ENCODE measurements at regions not wholly inside any gene's neighbourhood (a gene's known extent, or its start where the extent isn't known, plus 50 kb on each side); places are given as distances from the start of the nearest gene placed in this dataset.
"Not testable (repeated sequence)": the region's sequence is repeated elsewhere in the genome, so short reads cannot be mapped to it uniquely, and the experiment has no call there.

- DNase-seq (ENCODE audit: low spot score): no peak
Observed at GRCh38 chr6:14874975-14875480, 370.8 kb upstream of the JARID2 start.

GRCh38 chr6:14875481-14876063 lies 370.3 kb upstream of the JARID2 start:
- DNase-seq (ENCODE audit: low spot score): no peak

GRCh38 chr6:14876778-14877613 lies 368.9 kb upstream of the JARID2 start:
- peak; percentile 68 for DNase-seq (ENCODE audit: low spot score)

- DNase-seq (ENCODE audit: low spot score): no peak
Observed at GRCh38 chr6:14877758-14878157, 368.1 kb upstream of the JARID2 start.

- no peak for DNase-seq (ENCODE audit: low spot score)
Observed at GRCh38 chr6:14880052-14880451, 365.8 kb upstream of the JARID2 start.

- DNase-seq (ENCODE audit: low spot score): no peak
Observed at GRCh38 chr6:14880677-14881076, 365.2 kb upstream of the JARID2 start.

- peak; percentile 59 for DNase-seq (ENCODE audit: low spot score)
Observed at GRCh38 chr6:14881398-14881797, 364.5 kb upstream of the JARID2 start.

GRCh38 chr6:14882394-14883026 lies 363.4 kb upstream of the JARID2 start:
- DNase-seq (ENCODE audit: low spot score): no peak

- DNase-seq (ENCODE audit: low spot score): no peak
Observed at GRCh38 chr6:14883921-14884320, 361.9 kb upstream of the JARID2 start.

GRCh38 chr6:14885498-14885897 lies 360.4 kb upstream of the JARID2 start:
- no peak for DNase-seq (ENCODE audit: low spot score)

- DNase-seq (ENCODE audit: low spot score): no peak
Observed at GRCh38 chr6:14887181-14887580, 358.7 kb upstream of the JARID2 start.

GRCh38 chr6:14887986-14888574 lies 357.8 kb upstream of the JARID2 start:
- DNase-seq (ENCODE audit: low spot score): no peak

- DNase-seq (ENCODE audit: low spot score): no peak
Observed at GRCh38 chr6:14888575-14889000, 357.3 kb upstream of the JARID2 start.

GRCh38 chr6:14889188-14889587 lies 356.7 kb upstream of the JARID2 start:
- no peak for DNase-seq (ENCODE audit: low spot score)

- no peak for DNase-seq (ENCODE audit: low spot score)
Observed at GRCh38 chr6:14889611-14890593, 356.0 kb upstream of the JARID2 start.

GRCh38 chr6:14891820-14892375 lies 354.0 kb upstream of the JARID2 start:
- not testable (repeated sequence) for DNase-seq (ENCODE audit: low spot score)

- DNase-seq (ENCODE audit: low spot score): no peak
Observed at GRCh38 chr6:14894105-14894504, 351.8 kb upstream of the JARID2 start.

- DNase-seq (ENCODE audit: low spot score): no peak
Observed at GRCh38 chr6:14896475-14896874, 349.4 kb upstream of the JARID2 start.

- DNase-seq (ENCODE audit: low spot score): no peak
Observed at GRCh38 chr6:14897831-14898230, 348.0 kb upstream of the JARID2 start.

GRCh38 chr6:14899441-14899840 lies 346.4 kb upstream of the JARID2 start:
- DNase-seq (ENCODE audit: low spot score): not testable (repeated sequence)

GRCh38 chr6:14900919-14901318 lies 344.9 kb upstream of the JARID2 start:
- no peak for DNase-seq (ENCODE audit: low spot score)
